Hepatocyte (in vitro differentiated cells): ENCODE measurements at regions not wholly inside any gene's neighbourhood (a gene's known extent, or its start where the extent isn't known, plus 50 kb on each side); places are given as distances from the start of the nearest gene placed in this dataset.

Source experiments
- EZH2 ChIP-seq: fragments of 200-600 bp; sonication (generic); IDR thresholded peaks from 2 replicates; pipeline ENCODE4 v1.6.1; 2016; ENCODE audit warnings: antibody characterized with exemption, mild to moderate bottlenecking, borderline replicate concordance
- EZH2phosphoT487 ChIP-seq: fragments of 200-600 bp; sonication (generic); IDR thresholded peaks from one replicate; pipeline ENCODE4 v1.6.1; 2018; ENCODE audit warnings: antibody characterized with exemption, mild to moderate bottlenecking, low read depth, moderate library complexity; ENCODE audit not compliant: unreplicated experiment, severe bottlenecking
- TF ChIP-seq, protein P1 (sequence below): fragments of 200-600 bp; sonication (generic); IDR thresholded peaks from 2 replicates; pipeline ENCODE4 v1.5.1; 2016; ENCODE audit warnings: antibody characterized with exemption, mild to moderate bottlenecking; ENCODE audit not compliant: poor library complexity

DNA sequence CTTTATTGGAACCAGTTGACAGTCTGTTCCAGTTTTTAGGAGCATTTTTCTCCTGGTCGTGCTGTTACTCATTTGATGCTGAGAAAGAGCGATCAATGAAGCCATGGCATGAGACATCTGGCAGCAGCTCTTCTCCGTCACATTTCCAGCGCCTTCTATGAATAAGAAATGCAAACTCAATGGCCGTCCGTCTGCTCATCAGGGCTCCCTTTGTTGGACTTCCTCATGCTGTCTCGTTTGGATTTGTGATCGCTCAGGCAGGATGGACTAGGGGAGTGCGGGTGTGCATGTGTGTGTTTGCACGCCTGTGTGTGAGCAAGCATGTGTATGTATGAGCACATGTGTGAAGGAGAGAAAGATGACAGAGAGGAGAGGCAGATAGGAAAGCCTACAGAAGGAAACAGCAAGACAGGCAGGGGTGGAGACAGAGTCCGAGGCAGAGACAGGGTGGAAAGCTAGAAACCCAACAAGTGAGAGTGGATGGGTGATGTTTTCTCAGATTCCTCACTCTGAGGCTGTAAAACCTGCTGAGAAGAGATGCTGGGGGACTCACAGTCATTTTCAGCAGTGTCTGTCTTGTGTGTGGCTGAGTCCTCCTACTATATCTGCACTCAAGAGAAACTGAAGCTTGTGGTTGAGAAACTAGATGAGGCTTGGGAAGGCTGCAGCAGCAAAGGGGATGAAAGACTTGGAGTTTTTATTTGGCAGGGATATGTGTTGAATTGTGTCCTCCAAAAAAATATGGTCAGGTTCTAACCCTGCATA, 56.0 kb upstream of the CLMP start:
- TF ChIP-seq, protein P1, sequence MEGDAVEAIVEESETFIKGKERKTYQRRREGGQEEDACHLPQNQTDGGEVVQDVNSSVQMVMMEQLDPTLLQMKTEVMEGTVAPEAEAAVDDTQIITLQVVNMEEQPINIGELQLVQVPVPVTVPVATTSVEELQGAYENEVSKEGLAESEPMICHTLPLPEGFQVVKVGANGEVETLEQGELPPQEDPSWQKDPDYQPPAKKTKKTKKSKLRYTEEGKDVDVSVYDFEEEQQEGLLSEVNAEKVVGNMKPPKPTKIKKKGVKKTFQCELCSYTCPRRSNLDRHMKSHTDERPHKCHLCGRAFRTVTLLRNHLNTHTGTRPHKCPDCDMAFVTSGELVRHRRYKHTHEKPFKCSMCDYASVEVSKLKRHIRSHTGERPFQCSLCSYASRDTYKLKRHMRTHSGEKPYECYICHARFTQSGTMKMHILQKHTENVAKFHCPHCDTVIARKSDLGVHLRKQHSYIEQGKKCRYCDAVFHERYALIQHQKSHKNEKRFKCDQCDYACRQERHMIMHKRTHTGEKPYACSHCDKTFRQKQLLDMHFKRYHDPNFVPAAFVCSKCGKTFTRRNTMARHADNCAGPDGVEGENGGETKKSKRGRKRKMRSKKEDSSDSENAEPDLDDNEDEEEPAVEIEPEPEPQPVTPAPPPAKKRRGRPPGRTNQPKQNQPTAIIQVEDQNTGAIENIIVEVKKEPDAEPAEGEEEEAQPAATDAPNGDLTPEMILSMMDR, result no peak
- no peak for TF ChIP-seq EZH2
- no peak for TF ChIP-seq EZH2phosphoT487
